MCF 10A (cell line): ENCODE measurements at regions not wholly inside any gene's neighbourhood (a gene's known extent, or its start where the extent isn't known, plus 50 kb on each side); places are given as distances from the start of the nearest gene placed in this dataset.
A peak's percentile ranks its signal among the peaks of the same experiment; 100 is the strongest.

ENCODE experiments used
- BruUV-seq: library from RNA; stranded (reverse); fragments of 400-500 nt; replicated peaks from 2 replicates; lab custom pipeline; 2021; lab: Mats Ljungman, UMichigan
- CTCF ChIA-PET: fragments of 300-600 bp; sonication (Branson Sonifier 250); formaldehyde crosslinking; extraction: SDS; loops from one replicate; lab custom pipeline; 2021; ENCODE audit warnings: antibody characterized with exemption, inconsistent platforms; lab: Yijun Ruan, JAX
- POLR2A ChIA-PET: fragments of 300-600, 350-650 bp; sonication (Branson Sonifier 250); formaldehyde crosslinking; extraction: SDS; loops from one replicate; lab custom pipeline; 2020; ENCODE audit warnings: antibody characterized with exemption, inconsistent platforms; lab: Yijun Ruan, JAX
- DNase-seq: peaks from one replicate; pipeline ENCODE4 v3.0.0-alpha.2; 2018; ENCODE audit not compliant: unreplicated experiment
- H3K27ac Mint-ChIP-seq: one replicate; pipeline ENCODE4 v1.8.0; 2022; ENCODE audit warnings: mild to moderate bottlenecking, low read depth, mixed read lengths; ENCODE audit not compliant: unreplicated experiment
- H3K27me3 Mint-ChIP-seq: one replicate; pipeline ENCODE4 v1.8.0; 2022; ENCODE audit warnings: mixed read lengths; ENCODE audit not compliant: insufficient read depth, unreplicated experiment
- H3K36me3 Mint-ChIP-seq: one replicate; pipeline ENCODE4 v1.8.0; 2022; ENCODE audit warnings: mild to moderate bottlenecking, moderate library complexity, mixed read lengths; ENCODE audit not compliant: insufficient read depth, unreplicated experiment
- H3K4me1 Mint-ChIP-seq: one replicate; pipeline ENCODE4 v1.8.0; 2022; ENCODE audit warnings: mixed read lengths; ENCODE audit not compliant: insufficient read depth, unreplicated experiment
- H3K4me3 Mint-ChIP-seq: one replicate; pipeline ENCODE4 v1.8.0; 2022; ENCODE audit warnings: mild to moderate bottlenecking, moderate library complexity, mixed read lengths; ENCODE audit not compliant: unreplicated experiment
- H3K9me3 Mint-ChIP-seq: one replicate; pipeline ENCODE4 v1.8.0; 2022; ENCODE audit warnings: mixed read lengths; ENCODE audit not compliant: unreplicated experiment
- intact Hi-C: fragments of 100-400 bp; cut with micrococcal nuclease; formaldehyde crosslinking; loops from 2 replicates; pipeline ENCODE4 v1.14.1; 2022
- TF ChIP-seq, protein P1 (sequence below): fragments of 200-600 bp; IDR thresholded peaks from one replicate; pipeline ENCODE4 v1.8.0; 2022; ENCODE audit warnings: antibody characterized with exemption, mild to moderate bottlenecking; ENCODE audit not compliant: unreplicated experiment

DNA sequence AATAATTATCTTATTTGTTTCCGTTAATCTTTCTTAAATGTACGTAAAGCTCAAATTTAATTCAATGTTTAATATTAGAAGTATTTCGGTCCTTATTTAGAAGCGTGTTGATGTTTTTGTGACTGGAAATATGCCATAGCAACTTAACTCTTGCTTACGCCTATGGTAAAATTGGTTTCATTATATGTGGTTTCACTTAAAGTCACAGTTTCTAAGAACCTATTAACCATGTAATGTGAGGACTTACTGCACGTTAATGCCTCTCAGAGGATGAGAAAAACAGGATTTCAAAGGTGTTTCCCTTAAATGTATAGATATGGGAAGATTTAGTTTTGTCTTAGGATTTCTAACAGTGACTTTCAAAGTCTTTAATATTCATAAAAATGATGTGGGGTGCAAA, 206.4 kb upstream of the IL15 start:
- ChIA-PET CTCF (interaction anchor here (0.6 kb wide), 1 partner anchor 59 kb away, joined by 3 read pairs; no protein-coding TSS in a partner anchor), POLR2A (interaction anchor here (1.0 to 1.3 kb wide), 2 partner anchors 16 to 27 kb away, joined by 3 to 4 read pairs; no protein-coding TSS in a partner anchor)
- DNase-seq: no peak
- Mint-ChIP-seq H3K4me1 (peaks cover 13% of the 10 kb centered on the region), H3K27me3 (no peaks in the 10 kb centered on the region), H3K4me3 (no peak overlapping the region), H3K36me3 (peaks cover 6% of the 10 kb centered on the region), H3K27ac (no peak overlapping the region), H3K9me3 (no peaks in the 10 kb centered on the region)
- no TSS peak for BruUV-seq
- TF ChIP-seq, protein P1, sequence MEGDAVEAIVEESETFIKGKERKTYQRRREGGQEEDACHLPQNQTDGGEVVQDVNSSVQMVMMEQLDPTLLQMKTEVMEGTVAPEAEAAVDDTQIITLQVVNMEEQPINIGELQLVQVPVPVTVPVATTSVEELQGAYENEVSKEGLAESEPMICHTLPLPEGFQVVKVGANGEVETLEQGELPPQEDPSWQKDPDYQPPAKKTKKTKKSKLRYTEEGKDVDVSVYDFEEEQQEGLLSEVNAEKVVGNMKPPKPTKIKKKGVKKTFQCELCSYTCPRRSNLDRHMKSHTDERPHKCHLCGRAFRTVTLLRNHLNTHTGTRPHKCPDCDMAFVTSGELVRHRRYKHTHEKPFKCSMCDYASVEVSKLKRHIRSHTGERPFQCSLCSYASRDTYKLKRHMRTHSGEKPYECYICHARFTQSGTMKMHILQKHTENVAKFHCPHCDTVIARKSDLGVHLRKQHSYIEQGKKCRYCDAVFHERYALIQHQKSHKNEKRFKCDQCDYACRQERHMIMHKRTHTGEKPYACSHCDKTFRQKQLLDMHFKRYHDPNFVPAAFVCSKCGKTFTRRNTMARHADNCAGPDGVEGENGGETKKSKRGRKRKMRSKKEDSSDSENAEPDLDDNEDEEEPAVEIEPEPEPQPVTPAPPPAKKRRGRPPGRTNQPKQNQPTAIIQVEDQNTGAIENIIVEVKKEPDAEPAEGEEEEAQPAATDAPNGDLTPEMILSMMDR: no peak
- intact Hi-C loops: no loop called here

DNA sequence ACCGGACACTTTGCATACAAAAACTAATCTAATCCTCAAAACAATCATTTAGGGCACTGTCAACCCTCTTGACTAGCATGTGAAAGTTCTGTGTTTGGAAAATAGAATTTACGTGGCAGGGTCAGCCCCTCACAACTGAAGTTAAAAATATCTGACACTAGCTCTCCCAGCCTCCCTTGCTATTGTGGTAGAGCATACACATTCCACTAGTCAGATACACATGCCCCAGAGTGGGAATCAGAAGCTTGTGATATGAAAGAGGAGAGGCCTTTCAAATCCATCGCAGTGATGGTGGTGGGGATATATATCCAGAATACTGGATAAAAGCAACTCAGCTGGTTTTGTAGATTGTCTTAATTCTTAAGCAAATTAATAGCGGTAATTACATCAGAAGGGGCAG, 205.7 kb upstream of the IL15 start:
- TF ChIP-seq, protein P1: no peak
- no TSS peak for BruUV-seq
- ChIA-PET CTCF (interaction anchor here (0.7 kb wide), 1 partner anchor 54 kb away, joined by 3 read pairs; no protein-coding TSS in a partner anchor), POLR2A (interaction anchor here (1.0 to 1.3 kb wide), 2 partner anchors 17 to 26 kb away, joined by 3 to 4 read pairs; no protein-coding TSS in a partner anchor)
- no peak overlapping the region for H3K27ac Mint-ChIP-seq
- intact Hi-C loops: no loop called here
- H3K9me3 Mint-ChIP-seq: no peaks in the 10 kb centered on the region
- H3K36me3 Mint-ChIP-seq: peaks cover 6% of the 10 kb centered on the region
- H3K27me3 Mint-ChIP-seq: no peaks in the 10 kb centered on the region
- H3K4me1 Mint-ChIP-seq: peaks cover 9% of the 10 kb centered on the region
- DNase-seq: no peak
- H3K4me3 Mint-ChIP-seq: no peak overlapping the region

DNA sequence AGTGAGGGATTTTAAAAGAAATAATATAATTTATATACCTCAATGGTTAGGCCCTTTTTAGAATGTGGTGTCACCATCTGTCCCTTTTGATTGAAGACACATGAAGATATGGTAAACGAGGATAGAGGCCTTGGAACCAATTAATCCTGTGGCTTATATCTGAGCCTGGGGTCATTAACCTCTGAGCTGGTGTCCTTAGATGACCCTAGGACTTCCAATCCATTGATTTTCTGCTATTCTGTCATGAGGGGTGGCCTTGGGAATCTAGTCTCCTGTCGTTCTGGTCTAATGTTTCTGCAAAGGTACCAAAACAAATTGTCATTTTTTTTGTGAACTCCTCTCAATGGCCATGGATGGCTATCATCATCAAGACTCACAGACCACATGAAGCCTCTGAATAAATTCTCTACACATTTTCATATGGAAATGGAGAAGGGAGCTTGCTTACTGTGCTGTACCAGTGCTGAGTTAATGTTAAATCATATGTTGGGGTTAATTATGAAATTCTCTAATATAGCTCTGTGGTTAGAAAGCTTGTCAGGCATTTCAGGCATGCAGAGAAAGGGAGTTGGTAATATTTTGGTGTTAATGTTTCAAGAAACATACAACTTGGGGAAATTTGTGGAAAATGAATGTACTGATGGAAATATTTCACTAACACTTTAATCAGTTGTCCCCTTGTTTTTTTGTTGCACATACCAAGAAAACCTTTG, 204.2 kb upstream of the IL15 start:
- TF ChIP-seq, protein P1: no peak
- POLR2A ChIA-PET: interaction anchor here (1.4 kb wide), 1 partner anchor 30 kb away, joined by 5 read pairs; no protein-coding TSS in a partner anchor
- Mint-ChIP-seq H3K9me3 (no peaks in the 10 kb centered on the region), H3K4me3 (no peak overlapping the region), H3K36me3 (peaks cover 6% of the 10 kb centered on the region), H3K4me1 (peaks cover 9% of the 10 kb centered on the region), H3K27me3 (no peaks in the 10 kb centered on the region), H3K27ac (peak overlapping the region; percentile 67)
- no TSS peak for BruUV-seq
- intact Hi-C loops: no loop called here
- DNase-seq: peak; percentile 2
- CTCF ChIA-PET: no interaction called here

DNA sequence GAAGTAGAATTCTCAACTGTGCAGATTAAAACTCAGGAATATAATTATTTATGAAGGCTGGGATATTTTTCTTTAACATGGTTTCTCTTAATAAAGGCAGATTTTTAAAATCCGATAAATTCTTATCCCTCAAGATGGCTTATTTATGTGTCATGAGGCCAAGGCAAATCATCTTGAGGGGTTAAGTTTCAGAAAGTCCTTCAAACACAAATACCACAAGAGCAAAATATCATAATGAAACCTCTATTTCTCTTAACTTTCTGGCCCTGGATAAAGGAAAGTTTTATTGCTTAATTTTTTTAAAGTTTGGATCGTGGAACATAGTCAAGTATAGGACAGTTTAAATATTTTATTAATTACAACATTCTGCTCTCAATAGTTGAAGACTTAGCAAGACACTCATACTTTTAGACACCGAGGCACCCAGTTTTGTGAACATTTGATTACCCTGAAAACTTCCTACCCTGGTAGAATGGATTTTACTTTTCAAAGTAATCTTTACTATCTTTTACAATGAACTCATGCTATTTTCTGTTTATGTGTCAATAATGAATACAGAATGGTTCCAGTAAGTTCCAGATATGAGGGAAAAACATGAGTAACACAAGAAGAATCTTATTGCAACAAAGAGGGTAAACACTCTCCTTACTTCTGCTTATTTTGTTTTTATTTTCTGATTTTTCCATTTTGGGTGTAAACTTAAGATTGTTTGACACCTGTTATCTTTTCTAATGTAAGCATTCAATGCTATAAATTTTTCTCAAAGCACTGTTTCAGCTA, 200.7 kb upstream of the IL15 start:
- intact Hi-C loops: no loop called here
- CTCF ChIA-PET: no interaction called here
- BruUV-seq: no TSS peak
- Mint-ChIP-seq H3K36me3 (peaks cover 6% of the 10 kb centered on the region), H3K27me3 (no peaks in the 10 kb centered on the region), H3K4me1 (peaks cover 9% of the 10 kb centered on the region), H3K27ac (no peak overlapping the region), H3K9me3 (no peaks in the 10 kb centered on the region), H3K4me3 (no peak overlapping the region)
- TF ChIP-seq, protein P1: no peak
- DNase-seq: no peak
- POLR2A ChIA-PET: interaction anchor here (1.0 kb wide), 1 partner anchor 15 kb away, joined by 3 read pairs; no protein-coding TSS in a partner anchor
